ENCODE measurements at regions not wholly inside any gene's neighbourhood (a gene's known extent, or its start where the extent isn't known, plus 50 kb on each side); places are given as distances from the start of the nearest gene placed in this dataset.

GRCh38 chr11:134907636-134908035, 495.6 kb upstream of the B3GAT1 start:
- DNase-seq = no peak

DNA sequence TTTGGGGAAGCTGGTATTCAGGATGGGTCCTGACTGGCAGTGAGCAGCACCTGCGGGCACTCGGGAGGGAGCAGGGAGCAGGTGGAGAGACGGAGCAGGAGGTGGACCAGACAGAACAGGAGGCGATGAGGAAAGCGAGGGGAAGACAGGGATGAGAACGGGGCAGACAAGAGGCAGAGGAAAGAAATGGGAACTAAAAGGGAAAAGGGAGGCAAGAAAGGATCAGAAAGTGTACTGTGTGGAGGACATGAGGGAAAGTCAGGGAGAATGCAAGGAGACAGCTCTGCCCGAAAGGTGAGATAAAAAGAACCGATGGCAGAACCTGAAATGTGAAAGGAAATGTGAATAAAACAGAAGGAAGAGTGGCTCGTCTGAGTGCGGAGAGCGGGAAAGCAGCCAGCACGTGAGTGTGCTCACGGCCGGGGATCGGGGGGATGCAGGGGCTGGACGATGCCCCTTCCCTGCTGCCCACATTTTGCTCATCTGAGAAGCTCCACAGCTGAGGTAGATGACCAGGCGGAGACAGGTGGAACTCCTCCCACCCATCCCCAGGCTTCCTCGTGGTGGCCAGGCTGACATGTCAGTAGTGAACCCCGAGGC, 494.4 kb upstream of the B3GAT1 start:
- no peak for DNase-seq

GRCh38 chr11:134905928-134906327, 493.9 kb upstream of the B3GAT1 start:
- DNase-seq = no peak

DNA sequence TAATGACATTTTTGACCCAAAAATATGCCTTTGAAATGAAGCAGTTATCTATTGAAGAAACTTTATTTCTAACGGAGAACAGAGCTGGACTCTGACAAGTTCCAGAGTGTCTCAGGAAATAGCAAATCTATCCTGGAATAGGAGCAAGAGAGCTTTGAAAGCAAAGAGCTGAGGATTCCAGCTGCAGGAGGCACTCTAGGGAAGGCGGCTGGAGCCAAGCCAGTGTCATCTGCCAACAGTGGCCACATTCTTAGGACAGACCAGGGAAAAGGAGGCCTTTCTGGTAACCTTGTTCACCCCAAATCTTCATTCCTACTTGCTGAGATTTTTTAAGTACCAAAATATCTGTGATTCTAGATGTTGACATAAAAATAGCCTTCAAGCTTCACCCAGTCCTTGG, 493.5 kb upstream of the B3GAT1 start:
- peak in 1 of 14 donors; percentile 3 for DNase-seq

DNA sequence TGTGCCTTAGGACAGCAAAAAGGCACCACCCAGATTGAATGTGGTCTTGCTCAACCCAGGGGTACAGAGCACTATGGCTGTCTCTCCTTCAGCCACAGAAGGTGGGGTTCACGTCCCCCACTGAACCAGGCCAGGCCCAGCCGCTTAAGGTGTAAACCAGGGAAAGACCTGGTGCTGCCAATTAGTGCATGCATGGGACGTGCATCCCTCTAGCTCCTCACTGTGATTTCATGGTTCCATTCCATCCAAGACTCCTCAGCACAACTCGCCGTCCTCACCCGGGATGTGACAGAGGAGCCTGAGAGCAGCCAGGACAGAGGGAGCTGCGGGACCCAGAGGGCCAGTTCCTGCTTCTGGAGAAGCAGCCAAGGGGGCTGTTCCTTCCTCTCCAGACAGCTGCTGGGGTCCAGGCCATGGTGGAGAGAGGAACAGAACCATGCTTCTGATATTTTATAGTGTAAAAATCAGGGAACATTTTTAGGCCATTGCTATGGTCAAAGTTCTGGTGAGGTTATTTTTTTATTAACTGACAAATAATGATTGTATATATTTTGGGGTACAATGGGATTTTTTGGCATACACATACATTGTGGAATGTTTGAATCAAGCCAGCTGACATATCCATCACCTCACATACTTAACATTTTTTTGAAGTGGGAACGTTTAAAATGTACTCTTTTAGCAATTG, 492.2 kb upstream of the B3GAT1 start:
- DNase-seq = no peak

DNA sequence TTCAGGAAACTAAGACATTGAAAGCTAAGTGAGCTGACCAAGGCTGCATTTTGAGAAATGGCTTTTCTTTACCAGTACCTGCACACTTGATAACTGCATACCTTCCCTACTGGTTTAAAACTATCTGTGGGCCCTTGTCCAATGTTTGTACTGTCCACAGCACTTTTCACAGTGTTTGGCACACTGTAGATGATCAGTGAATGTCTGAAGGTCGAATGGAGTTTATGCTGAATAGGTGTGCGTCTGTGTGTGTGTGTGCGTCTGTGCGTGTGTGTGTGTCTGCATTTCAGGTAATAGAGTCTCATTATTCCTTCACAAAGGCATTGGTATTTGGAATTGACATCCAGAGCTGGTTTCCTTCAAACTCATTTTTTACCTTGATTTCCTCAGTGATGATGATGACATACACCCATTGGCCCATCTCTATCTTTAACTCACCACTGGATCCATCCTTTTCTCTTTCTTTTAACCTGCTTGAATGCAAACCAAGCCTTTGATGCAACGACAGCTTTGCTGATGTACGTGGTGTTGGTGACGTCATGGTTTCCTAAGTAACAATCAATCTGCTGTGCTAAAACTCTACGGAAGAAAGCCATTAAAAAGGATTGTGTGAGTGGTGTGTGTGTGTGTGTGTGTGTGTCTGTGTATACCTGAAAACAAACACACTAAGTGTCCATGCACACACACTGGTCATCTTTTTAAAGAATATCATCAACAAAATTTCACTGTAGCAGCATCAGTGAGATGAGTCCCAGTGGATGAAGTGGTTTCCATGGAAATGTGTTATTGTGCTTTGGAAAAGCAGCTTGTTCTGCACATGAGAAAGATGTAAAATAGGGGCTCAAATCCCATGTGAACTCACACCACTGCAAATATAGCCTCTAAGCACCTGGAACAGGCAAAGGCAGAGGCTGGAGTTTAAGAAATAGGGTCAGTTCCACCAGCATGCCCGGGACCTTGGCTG, 490.2 kb upstream of the B3GAT1 start:
- no peak for DNase-seq

DNA sequence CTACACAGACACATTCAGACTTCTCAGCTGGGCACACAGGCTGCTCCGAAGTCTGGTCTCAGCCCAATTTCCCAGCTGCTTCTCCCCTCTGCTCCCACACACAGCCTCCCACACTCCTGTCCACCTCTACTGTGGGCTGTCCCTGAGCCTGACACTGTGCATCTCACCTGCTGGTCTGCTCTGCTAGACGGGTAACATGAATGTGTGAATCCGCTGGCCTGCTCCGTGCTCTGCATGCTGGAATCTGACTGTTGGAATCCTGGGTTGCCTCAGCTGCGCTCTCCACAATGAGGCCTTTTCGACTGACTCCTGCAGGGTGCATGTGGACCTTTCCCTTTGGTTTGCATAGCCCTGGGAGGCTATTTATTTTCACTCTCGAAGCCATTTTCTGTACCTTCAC, 489.5 kb upstream of the B3GAT1 start:
- no peak for DNase-seq

DNA sequence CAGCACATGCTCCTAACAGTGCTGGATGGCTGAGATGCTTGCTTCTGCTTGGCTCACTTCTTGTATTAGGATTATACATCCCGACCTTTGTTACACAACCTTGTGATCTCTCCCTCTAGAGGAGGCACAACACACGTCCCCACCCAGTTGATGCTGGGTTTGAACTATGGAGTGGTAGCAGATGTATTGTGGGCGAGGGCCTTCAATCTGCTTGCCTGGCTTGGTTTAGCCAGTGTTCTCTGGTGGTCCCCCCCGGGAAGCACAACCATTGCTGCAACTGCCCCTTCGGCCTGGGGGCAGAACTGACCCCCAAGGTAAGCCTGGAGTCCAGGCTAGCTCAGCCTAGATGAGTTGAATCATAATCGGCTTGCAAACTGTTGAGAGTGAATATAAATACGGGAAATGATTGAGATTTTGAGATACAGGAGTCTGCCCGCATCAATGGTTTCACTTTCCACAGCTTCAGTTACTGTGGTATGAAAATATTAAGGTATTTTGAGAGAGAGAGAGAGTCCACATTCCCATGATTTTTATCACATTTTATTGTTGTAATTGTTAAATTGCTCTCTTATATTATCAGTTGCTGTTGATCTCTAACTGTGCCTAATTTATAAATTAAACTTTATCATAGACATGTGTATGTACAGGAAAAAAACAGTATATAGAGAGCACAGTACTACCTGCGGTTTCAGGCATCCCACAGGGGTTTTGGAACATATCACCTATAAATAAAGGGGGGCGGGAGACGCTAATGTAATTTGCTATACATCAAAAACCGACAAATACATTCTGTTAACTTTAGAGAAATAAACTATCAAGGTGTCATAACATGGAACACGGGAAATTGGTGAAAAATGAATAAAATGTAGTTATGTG, 482.0 kb upstream of the B3GAT1 start:
- DNase-seq = no peak

GRCh38 chr11:134890446-134890845, 478.4 kb upstream of the B3GAT1 start:
- no peak for DNase-seq

DNA sequence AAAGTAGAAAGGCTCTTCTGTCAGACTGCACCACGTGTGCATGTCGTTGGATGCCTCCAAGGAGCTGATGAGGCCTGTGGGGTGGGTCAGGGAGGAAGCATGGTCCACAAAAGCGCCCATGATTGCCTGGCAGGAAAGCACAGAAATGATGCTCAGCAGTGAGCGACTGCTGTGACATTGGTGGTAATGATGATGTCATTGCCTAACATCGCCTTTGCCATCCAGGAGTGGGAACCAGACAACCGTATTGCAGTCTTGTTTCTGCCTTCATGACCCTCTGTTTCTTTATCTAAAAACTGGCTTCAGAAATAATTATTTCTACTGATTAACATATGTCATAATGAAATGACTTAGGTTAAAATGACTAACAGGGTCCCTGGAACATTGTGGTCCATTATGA, 477.8 kb upstream of the B3GAT1 start:
- DNase-seq = no peak

DNA sequence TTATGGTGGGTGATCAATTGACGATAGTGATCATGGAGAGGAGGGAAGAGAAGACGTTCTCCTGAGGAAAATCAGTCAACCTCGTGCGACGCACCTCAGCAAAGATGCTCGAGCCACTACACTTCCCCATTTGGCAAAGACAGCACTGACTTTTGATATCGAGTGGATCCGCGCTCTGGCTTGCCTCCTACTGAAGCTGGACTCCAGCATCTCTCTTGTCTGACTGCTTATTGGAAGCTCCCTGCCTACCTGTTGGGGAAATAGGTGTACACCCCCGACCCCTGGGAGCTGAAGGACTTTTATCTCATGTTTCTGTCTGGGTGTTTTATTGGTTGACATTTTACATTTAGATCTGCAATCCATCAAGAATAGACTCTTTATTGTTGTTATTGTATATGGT, 476.8 kb upstream of the B3GAT1 start:
- no peak for DNase-seq

GRCh38 chr11:134887896-134888295, 475.9 kb upstream of the B3GAT1 start:
- no peak for DNase-seq

DNA sequence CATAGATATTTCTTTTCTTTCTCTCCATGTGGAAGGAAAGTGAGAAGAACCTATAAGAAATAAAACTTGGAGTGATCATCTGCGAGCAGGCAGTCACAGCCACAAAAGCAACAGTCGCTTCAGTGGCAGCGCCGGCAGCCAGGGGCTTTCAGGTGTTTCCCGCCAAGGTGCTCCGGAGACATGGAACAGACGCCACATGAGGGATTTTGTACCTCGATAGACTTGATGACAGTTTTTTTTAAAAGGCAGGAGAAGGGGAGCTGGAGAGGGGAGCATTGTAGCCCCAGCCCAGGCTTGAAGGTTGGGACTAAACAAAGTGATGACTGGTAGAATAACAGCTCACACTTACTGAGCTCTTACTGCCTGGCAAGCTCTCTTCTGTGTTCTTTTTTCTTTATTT, 471.4 kb upstream of the B3GAT1 start:
- no peak for DNase-seq

DNA sequence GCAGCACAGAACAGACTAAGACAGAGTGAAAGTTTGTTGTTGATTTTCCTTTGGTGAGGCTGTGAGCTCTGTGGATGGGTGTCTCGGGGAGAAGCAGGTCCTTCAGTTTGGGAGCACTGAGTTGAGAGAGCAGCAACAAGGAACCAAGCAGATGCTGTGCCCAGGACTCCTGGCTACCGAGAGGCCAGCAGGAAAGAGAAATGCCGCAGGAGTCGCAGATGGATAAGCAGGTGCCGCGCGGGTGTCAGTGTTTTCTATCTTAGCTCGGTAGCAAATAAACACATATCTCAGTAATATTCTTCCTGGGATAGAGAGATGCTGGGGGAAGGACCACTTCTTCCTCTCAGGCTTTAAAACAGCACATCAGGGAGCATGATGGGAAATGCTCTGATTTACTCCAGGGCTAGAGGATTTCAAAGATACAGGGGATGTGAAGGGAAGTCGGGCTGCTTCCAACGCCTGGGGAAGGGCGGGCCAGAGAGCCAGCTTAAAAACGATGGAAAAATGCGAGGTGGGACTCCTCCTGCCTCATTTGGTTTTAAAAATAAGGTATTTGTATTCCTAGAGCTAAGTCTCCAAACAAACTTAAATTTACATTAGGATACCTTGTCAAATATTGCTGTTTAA, 470.7 kb upstream of the B3GAT1 start:
- DNase-seq = no peak

GRCh38 chr11:134882141-134882540, 470.1 kb upstream of the B3GAT1 start:
- DNase-seq = no peak

DNA sequence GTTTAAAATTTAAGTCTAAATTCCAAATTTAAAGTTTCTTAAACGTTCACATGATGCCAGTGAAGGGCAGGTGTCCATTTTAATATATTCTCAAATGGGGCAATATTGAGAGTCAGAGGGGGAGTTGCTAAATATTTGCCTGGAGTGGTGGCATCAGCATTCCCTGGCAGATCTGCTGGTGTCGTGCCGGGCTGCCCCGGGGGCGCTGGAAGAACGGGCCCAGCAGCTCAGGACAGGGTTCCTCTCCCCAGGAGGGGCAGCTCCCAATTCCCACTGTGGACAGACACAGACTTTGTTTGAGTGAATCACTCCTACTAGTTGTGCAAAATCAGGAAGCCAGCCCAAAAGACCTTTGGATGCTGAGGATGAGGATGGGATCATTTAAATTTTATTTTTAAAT, 468.7 kb upstream of the B3GAT1 start:
- DNase-seq = no peak

DNA sequence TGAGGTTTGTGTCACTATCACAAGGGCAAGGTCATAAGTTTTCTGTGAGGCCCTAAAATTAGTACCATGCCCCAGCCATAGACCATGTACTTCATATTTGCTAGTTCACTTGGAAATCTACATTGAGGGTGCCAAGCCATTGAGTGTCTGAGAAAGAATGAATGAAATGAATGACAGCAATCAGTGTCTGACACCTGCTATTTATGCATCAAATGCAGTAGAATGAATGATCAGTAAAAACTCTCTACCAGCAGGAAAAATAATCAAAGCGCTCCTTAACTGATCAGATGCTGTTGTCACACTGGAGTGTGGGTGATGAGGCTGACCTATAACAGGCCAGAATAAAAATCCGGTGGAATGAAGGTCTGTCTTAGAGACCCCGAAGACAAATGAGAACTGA, 467.9 kb upstream of the B3GAT1 start:
- DNase-seq = no peak

DNA sequence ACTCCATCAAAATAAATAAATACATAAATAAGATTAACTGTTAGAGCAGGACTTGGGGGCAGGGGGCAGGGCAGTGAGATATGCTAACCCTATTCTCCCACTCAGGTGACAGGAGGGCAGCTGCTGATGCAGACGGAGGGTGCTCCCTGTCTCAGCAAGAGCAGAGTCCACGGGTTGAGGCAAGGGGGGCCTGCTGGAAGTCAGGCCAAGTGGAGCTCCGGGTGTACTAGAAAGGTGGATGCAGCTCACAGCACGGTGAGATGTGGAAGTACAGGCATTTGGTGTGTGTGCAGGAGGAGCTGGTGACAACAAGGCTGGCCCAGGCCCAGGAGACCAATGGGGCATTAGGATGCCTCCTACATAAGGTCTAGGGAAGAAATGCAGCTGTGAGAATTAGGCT, 467.3 kb upstream of the B3GAT1 start:
- no peak for DNase-seq

- DNase-seq = no peak
Measured at GRCh38 chr11:134878785-134879184, 466.7 kb upstream of the B3GAT1 start.

- no peak for DNase-seq
Measured at GRCh38 chr11:134876226-134876625, 464.2 kb upstream of the B3GAT1 start.

GRCh38 chr11:134866981-134867675, 455.1 kb upstream of the B3GAT1 start:
- no peak for DNase-seq

Data from C1 segment of cervical spinal cord (tissue), 14 donors.